Hematopoietic multipotent progenitor cell treated with erythropoietin and hydrocortisone succinate and interleukin-3 and kit ligand, for 8 days (in vitro differentiated cells): ENCODE measurements at regions not wholly inside any gene's neighbourhood (a gene's known extent, or its start where the extent isn't known, plus 50 kb on each side); places are given as distances from the start of the nearest gene placed in this dataset.
"Not testable (repeated sequence)": the region's sequence is repeated elsewhere in the genome, so short reads cannot be mapped to it uniquely, and the experiment has no call there.

Experiments
- DNase-seq: peaks from one replicate; pipeline ENCODE4 v3.0.0-alpha.2; 2015

DNA sequence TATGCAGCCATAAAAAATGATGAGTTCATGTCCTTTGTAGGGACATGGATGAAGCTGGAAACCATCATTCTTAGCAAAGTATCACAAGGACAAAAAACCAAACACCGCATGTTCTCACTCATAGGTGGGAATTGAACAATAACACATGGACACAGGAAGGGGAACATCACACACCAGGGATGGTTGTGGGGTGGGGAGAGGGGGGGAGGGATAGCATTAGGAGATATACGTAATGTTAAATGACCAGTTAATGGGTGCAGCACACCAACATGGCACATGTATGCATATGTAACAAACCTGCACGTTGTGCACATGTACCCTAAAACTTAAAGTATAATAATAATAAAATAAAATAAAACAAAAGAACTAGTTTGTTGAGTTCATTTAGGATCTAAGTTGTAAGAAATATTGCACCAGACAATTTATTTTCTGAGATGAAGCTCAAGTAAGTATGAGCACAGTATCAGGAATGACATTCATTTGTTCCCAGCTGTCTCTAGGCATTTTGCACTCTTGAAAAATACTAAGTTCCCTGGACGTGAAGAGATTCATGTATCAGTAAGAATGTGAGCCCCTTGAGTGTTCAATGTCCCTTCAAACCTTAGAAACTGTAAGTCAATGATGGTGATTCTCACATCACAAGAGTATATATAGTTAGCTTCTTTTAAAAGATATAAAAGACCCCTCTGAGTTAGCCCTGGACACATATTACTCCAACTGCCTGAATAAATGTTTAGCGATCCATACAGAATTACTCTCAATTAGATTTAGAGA, 1519.3 kb upstream of the TPTE start:
- peak; percentile 0 for DNase-seq

DNA sequence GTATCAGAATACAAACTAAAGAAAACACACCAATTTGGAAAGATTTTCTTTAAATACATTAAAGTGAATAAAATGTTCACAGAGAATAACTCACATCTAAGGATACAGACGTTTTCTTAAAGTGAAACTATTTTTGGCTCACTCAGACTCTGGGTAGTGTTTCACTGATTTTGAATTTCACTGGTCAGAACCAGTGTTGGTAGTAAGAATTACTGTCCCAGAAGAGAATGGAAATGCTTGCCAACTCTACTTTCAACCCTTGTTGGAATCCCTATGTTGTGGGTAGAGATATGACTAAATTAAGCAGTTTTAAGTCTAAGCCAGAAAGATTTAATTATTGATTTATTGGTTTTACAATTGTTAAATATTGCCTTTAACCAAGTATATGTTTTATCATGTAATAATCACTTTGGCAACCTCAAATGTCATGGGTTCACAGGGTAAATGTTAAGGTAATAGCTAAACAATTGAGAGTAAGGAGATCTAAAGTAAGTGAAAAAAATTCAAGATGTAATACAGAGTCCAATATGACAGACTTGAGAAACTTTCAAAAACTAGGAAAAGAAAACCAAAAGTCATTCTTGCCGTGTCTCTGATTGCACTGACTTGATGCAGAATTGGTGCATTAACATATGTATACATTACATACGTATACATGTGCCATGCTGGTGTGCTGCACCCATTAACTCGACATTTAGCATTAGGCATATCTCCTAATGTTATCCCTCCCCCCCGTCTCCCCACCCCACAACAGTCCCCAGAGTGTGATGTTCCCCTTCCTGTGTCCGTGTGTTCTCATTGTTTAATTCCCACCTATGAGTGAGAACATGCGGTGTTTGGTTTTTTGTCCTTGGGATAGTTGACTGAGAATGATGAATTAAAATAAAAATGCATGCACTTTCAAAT, 1517.2 kb upstream of the TPTE start:
- not testable (repeated sequence) for DNase-seq

- DNase-seq, result not testable (repeated sequence)
Observed at GRCh38 chr21:9004815-9005518, 1516.4 kb upstream of the TPTE start.

GRCh38 chr21:9005671-9006070, 1515.7 kb upstream of the TPTE start:
- not testable (repeated sequence) for DNase-seq

GRCh38 chr21:9006111-9006510, 1515.3 kb upstream of the TPTE start:
- DNase-seq, result not testable (repeated sequence)

DNA sequence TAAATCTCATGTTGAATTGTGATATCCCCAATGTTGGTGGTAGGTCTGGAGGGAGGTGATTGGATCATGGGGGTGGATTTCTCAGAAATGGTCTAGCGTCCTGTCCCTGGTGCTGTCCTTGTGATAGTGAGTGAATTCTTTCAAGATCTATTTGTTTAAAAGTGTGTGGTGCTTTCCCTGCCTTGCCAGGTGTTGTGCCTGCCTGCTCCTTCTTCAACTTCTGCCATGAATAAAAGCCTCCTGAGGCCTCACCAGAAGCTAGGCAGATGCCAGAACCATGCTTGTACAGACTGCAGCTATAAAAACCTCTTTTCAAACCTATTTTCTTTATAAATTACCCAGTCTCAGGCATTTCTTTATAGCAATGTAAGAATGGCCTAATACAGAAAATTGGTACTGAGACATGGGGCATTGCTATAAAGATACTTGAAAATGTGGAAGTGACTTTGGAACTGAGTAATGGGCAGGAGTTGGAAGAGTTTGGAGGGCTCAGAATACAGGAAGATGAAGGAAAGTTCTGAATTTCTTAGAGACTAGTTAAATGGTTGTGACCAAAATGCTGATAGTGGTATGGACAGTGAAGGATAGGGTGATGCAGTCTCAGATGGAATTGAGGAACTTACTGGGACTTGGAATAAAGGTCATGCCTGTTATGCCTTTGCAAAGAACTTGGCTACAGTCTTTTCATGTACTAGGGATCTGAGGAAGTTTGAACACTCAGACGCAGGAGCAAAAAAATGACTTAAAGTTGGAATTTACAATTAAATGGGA, 1514.6 kb upstream of the TPTE start:
- not testable (repeated sequence) for DNase-seq

DNA sequence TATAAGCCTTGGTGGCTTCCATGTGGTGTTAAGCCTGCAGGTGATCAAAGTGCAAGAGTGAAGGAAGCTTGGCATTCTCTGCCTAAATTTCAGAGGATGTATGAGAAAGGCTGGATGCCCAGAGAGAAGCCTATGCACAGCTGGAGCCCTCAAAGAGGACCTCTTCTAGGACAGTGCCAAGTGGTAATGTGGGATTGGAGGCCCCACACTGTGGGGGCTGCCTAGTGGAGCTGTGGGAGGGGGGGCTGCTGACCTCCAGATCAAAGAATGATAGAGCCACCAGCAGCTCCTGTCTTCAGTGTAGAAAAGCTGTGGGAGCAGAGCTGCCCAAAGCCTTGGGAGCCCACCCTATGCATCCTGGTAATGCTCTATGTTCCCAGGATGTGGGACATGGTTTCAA, 1512.7 kb upstream of the TPTE start:
- DNase-seq, result no peak

DNA sequence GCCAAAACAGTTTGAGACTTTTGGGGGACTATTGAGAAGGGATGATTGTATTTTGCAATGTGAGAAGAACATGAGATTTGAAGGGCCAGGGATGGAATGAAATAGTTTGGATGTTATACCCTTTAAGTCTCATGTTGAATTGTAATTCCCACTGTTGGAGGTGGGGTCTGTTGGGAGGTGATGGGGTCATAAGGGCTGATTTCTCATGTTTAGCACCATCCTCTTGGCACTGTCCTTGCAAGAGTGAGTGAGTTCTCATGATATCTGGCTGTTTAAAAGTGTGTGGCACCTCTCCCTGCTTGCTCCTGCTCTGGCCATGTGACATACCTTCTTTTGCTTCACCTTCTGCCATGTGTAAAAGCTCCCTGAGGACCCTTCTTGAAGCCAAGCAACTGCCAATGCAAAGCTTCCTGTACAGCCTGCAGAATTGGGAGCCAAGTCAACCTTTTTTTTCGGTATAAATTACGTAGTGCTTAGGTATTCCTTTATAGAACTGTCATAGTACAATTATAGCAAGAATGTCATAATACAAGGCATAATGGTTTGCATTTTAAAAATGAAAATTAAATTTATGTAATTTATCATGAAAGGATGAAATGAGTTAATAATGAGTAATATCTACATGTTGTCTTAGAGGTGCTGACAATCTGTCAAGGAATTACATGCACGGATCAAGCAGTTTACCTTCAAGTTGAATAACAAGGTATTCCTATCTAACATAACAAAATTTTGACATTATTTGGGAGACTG, 1511.9 kb upstream of the TPTE start:
- DNase-seq, result not testable (repeated sequence)

DNA sequence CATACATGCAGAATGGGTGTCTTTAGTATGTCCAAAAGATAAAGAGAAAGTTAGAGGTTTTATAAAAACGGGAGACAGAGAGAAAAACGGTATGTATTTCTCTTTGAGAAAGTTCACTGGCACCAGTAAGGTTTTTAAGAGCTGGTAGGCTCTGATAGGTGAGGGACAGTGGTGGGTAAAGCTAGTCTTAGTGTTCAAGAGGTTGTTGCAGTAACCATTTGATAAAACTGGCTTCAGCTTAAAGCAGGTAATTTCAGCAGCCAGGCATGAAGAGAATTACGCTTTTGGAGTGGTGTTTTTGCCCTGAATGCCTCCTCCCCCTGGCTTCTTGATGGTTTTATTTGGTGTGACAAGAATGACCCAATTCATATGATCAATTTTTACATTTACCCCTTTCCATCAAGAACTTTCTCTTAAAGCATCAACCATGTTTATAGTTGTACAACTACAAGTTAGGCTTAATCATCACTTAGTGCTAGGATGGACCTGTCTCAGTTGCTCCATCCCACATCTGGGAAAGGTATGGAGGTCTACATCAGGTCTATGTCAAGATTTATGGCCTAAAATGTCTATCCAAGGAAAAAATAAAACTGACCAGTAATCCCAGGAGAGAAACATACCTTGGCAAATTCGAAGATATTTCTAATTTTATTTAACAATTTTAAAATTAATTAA, 1511.1 kb upstream of the TPTE start:
- not testable (repeated sequence) for DNase-seq

- DNase-seq, result not testable (repeated sequence)
Observed at GRCh38 chr21:9010936-9011890, 1510.2 kb upstream of the TPTE start.

GRCh38 chr21:9011916-9012315, 1509.5 kb upstream of the TPTE start:
- not testable (repeated sequence) for DNase-seq

- not testable (repeated sequence) for DNase-seq
Observed at GRCh38 chr21:9013502-9014242, 1507.7 kb upstream of the TPTE start.

GRCh38 chr21:9014243-9014734, 1507.1 kb upstream of the TPTE start:
- DNase-seq, result not testable (repeated sequence)

- peak; percentile 3 for DNase-seq
Observed at GRCh38 chr21:9015483-9016197, 1505.7 kb upstream of the TPTE start.

DNA sequence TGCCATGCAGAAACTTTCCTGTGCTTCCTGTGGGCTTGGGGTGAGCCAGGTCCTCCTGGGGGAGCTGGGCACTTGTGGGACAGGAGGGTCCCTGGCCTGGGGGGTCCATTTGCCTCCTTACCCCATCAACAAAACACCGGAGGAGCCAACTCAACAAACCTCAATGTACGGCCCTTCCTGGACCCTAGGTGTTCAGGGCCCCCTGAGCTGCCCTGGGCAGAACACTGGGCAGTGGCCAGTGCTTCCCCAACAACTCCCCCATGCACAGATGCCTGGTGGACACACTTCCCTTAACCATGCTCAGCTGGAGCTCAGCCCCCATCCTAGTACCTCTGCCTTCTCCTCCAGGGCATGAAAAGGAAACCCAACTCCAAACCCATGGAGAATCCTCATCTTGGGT, 1504.2 kb upstream of the TPTE start:
- DNase-seq, result not testable (repeated sequence)

- DNase-seq, result not testable (repeated sequence)
Observed at GRCh38 chr21:9018731-9019253, 1502.6 kb upstream of the TPTE start.

DNA sequence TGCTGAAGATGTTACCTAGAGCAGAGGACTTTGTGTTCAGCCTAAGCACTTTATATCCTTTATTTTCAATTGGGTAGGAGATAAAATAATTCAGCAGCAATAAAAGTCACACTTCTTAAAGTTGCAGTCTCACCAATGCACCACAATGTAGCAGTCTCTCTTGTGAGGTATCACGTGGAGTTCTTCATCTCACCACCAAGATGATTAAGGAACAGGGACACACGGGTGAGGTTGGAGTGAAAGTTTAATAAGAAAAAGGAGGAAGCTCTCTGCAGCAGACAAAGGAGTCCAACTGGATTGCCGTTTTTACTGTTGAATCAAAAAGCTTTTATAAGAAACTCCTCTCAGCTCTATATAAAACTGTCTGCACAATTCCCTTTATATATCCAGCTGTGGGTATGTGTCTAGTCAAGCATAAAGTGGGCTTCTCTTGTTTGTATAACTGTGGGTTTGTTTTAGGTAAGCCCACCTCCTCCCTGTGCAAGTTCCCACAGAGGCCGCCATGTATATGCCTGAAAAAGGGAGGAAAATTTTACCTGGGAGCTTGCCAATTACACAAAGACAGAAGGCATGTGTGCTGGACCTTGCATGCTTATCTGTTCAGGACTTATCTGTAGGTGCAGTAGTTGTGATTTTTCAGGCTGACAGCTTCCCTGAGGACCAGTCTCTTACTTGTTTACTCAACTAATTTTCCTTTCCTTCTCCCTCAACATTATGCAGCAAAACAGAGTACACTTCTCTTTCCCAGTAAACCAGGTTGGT, 1497.2 kb upstream of the TPTE start:
- DNase-seq, result not testable (repeated sequence)
